Inflammatory macrophage treated with lipopolysaccharide for 1 hour (primary cell): ENCODE measurements at regions not wholly inside any gene's neighbourhood (a gene's known extent, or its start where the extent isn't known, plus 50 kb on each side); places are given as distances from the start of the nearest gene placed in this dataset.

Source experiments
- DNase-seq, 2 donors: peaks; one replicate each; pipeline ENCODE4 v3.0.0-alpha.2; 2020 to 2022

DNA sequence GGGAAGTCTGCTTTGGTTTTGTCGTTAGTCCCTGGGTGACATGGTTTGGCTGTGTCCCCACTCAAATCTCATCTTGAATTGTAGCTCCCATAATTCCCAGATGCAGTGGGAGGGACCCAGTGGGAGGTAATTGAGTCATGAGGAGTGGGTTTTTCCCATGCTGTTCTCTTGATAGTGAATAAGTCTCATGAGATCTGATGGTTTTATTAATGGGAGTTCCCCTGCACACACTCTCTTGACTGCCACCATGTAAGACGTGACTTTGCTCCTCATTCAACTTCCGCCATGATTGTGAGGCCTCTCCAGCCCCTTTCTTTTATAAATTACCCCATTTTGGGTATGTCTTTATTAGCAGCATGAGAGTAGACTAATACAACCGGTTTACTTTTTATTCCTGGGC, 405.8 kb upstream of the ID2 start:
- peak; percentile 61 to 62 for DNase-seq

DNA sequence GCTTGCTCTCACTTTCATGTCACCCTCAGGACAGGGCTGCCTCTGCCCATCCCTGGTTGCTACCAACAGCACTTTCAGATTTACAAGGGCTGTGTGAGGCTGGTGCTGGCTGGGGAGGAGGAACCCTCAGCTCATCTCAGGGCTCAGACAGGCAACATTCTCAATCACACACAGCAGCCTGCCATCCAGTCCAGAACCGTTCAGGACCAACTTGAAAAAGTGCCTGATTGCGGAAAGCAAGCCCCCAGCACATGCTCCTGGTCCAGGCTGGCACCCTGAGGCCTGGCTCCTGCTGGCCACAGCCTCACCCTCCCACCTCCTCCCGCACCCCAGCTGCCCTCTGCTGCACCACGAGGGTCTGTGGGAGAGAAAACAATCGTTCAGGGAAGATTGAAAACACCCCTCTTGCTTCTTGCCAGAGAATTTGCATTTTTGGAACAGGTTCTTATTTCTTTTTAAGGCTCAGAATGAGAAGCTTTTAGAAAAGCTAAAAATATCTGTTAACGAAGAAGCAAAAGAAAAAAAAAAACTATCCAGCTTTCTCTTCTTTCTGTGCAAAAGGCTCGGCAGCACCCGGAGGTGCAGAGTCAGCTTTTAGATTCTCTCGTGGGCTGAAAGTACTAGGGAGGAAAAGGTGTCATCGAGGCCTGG, 403.8 kb upstream of the ID2 start:
- no peak for DNase-seq

DNA sequence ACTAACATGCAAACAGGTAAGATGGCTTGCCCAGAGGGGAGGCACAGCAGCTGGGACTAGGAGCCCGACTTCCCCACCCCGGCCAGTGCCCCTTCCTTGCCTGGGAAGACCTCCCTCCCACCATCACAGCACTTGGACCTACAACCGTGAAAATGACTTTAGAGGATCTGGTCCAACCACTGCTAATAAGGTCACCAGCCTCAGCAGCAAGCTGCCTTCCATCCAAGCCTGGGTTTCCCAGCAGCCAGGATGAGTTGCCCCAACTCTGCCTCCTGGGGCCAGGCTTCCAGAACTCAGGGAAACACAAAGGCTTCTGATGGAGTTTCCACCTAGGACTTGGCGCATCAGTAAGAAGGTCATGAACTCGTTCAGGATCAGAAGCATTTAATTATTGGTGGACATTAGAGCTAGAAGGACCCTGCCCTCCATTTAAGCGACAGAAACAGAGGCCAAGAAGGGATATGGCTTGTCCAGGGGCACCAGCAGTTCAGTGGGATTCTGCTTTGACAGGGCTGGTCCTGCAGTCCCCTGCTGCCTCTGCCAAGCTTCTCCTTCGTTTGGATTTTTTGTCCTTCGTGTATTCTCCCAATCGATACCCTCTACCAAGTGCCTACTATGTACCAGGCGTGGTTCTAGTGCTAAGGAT, 403.0 kb upstream of the ID2 start:
- DNase-seq: no peak

DNA sequence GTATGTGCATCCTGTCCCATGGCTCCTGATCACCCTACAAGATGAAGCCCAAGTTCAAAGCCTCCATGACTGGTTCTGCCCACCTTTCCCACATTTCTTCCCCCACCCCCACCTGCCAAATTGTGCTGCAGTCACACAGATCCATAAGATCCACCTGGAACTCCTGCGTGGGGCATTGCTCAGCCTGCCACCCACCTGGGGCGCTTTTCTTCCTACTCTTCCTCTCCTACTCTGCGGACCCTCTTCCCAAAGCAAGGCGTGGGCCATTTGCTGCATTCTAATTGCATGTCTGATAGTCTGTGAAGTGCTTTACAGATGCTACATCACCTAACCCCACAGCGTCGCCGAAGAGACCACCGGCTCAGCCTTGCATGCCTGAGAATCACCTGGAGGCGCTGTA, 402.4 kb upstream of the ID2 start:
- DNase-seq: no peak

DNA sequence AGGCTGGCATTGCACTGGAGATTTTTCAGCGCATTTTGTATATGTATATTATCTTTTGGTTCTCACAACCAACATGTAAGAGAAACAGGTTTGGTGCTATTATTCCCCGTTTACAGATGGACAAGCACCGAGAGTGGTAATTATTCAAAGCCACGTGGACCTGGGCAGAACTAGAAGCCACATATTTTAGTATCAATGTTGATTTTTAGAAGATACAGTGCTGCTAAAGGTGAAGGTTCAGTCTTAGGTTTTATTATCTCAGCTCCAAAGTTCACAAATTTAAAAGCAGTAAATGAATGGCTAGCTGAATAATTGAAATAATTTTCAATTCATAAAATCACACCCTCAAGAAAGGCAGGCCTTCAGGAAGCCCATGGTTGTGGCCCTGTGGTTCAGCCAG, 400.6 kb upstream of the ID2 start:
- DNase-seq: no peak

DNA sequence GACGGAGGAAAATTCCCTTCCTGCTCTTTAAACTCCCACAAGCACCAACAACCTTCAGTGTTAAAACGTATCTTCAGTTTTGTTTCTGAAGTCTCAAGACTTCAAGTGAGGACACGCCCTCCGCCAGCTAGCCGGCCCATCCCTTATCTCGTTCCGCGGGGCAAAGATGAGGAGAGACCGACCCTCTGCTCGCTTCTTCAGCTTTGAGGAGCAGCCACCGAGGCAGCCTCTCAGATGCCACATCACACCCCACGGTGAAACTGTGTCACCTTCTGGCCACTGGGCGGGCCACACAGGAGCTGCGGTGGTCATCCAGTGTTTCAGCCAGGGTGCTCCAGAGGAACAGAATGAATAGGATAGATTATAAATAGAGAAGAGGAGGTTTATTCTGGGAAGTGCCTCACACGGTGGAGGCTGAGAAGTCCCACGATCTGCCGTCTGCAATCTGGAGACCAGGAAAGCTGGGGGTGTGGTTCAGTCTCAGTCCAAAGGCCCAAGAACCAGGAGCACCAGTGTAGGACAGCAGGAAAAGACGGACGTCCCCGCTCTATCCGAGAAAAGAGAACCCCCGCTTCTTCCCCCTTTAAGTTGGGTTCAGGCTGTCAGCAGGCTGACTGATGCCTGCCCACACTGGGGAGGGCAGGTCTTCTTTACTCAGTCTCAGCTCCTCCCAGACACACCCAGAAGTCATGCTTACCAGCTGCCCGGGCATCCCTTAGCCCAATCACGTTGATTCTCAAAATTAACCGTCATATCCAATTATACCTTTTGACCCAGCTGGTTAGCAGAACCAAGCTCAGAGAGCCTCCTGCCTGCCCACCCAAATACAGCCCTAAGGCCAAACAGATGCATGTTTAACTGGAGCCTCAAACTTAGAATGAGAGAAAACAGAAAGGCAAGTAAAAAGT, 399.7 kb upstream of the ID2 start:
- DNase-seq: no peak

DNA sequence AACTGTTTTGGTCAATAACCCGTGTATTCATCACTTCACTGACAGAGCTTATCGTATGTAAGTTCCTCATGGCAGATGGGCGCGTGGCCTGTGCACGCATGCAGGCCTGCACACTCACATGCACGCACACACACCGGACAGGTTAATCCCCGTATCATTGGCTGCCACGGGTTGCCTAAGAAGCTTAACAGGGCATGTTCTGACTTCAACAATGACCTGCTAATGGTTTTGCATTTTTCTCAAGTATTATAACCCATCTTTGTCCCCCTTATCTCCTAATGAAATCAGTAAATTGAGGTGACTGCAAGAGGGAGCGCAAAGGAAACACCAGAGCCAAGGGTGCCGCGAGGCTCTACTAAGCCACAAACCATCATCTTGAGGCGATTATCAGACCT, 399.0 kb upstream of the ID2 start:
- DNase-seq: no peak

DNA sequence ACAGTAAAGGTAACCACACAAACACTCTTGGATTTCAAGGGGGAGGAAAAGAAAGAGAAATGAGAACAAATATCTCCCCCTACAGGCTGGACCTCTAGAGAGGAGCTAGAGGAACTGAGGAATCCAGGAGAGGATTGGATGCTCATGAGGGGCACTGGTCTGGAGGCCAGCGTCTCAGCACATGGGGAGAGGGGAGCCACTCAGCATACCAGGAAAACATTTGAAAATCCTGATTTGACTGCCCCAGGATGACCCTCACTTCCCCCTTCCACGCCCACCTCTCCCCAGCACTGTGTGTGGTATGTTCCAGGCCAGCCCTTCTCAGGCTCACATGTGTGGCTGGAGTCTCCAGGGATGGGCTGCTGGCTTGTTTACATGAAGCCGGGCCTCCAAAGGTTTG, 396.8 kb upstream of the ID2 start:
- DNase-seq: peak; percentile 40 to 56

DNA sequence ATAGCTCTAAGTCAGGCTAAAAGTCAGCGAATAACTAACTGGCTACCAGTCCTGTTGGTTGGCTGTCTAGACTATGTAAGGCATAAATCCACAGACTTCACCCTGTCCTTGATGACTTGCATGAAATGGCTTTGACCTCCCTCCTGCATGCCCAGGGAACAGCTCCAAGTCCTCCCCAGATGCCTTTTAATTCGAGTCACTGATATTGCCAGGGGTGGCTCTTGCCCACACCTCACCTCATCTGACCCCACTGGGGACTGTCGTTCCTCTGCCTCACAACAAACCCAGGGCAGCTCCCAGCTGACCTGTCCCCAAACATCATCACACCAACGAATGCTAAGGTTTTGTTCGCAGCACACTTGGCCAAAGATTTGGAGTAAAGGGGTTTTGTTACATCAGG, 396.0 kb upstream of the ID2 start:
- DNase-seq: no peak

DNA sequence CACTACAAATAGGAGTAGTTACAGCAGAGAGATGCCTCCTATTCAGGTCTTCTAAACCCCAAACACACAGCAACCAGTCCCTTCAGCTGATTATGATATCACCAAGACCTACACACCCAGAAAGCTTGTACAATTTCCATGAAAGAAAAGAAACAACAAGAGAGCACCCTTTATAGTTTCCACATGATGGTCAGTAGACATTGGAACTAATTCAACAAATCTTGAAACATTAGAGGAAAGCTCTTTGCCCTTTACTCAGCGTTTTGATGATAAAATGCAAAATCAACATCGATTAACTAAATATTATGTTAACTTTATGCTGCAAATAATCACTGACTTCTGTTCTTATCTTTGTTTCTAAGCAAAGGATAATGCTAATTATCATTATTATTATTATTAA, 393.6 kb upstream of the ID2 start:
- no peak for DNase-seq

DNA sequence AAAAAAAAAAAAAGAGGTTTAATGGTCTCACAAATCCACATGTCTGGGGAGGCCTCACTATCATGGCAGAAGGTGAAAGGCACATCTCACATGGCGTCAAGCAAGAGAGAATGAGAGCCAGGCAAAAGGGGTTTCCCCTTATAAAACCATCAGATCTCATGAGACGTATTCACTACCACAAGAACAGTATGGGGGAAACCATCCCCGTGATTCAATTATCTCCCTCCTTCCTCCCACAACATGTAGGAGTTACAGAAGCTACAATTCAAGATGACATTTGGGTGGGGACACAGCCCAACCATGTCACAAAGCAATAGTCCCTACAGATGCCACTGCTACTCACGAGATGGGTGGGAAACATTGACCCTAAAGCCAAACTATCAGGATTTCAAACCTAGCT, 392.7 kb upstream of the ID2 start:
- no peak for DNase-seq

DNA sequence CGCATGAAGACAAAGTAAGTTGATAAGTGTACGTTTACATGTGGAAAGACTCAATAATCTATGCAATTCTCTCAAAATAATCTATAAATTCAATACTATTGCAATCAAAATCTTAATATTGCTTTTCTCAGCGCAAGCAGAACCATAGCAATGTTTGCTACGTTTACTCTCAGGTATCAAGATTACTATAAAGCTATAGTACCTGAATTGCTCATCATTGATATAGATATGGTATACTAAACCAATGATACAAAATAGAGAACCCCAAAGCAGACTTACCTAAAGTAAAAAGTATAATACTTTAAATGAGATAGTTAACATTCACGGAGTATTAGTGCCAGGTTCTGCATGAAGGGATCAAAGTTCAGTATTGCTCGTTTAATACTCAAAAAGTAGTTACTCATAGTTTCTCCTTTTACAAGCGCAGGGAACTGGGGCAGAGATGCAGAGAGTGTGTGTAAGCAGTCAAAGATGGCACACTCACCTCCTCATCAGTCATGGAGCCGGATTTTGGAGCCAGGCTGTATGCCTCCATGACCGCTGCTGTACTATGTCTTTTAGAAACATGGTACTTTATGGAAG, 391.0 kb upstream of the ID2 start:
- DNase-seq: no peak

DNA sequence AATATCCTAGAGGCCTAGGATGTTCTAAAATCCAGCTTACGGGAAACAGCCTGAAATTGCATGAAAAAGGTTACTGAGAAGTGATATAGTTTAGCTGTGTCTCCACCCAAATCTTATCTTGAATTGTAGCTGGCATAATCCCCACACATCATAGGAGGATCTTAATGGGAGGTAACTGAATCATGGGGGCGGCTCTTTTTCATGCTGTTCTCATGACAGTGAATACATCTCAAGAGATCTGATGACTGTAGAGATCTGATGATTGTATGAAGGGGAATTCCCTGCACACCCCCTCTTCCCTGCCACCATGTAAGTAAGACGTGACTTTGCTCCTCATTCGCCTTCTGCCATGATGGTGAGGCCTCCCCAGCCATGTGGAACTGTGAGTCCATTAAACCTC, 385.6 kb upstream of the ID2 start:
- peak; percentile 79 to 97 for DNase-seq

DNA sequence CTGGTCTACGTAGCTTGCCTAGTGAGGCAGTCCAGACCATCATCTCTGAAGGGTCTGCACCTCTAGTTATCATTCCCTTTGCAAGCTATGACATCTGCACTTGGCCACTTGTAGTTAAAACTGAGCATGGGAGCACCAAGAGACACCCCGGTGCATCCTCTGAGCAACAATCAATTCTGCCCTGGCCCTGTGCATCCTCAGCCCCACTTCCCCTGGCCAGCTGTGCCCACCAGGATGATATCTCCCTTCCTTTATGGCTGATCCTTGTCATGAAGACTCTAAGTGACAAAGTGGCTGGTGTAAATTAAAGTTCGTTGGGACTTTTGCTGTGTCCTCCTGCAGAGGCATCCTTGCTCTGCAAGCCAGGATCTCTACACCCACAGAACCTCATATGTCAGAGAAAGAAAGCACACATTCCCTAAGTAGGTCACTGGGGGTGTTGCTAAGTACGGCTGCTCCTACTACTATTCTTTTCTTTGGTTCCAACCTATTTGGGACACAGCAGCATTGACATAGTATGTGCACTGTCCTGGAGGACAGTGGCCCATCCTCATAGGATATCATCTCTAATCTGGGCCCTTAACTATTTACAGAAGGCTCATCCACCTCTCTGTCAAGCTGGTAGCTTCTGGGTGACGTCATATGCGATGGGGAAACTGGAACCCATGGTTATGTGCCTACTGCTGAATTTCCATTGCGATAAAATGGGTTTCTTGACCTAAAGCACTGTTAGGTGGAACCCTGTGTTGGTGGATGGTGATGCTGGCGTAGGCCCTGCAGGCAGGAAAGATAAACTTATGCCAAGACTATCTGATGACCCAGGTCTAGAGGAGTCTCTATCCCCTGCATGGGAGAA, 384.3 kb upstream of the ID2 start:
- DNase-seq: peak; percentile 41 to 77

DNA sequence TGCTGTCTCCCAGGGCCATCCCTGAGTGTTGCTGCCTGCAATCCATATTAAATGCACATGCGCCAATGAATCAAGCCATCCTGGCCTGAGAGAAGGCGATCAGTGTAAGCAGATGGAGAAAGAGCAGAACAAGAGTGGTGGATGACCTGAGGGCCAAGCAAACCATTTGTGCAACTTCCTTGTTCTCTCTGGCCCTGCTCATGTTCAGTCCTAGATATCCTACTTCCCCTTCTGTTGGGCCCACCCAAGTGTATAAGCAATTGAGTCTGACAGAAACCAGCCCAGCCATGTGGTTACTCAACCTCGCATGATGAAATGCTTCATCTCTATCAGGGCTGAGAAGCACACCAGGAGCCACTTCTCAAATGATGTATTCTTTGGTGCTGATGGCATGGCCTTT, 383.1 kb upstream of the ID2 start:
- peak; percentile 97 to 99 for DNase-seq

DNA sequence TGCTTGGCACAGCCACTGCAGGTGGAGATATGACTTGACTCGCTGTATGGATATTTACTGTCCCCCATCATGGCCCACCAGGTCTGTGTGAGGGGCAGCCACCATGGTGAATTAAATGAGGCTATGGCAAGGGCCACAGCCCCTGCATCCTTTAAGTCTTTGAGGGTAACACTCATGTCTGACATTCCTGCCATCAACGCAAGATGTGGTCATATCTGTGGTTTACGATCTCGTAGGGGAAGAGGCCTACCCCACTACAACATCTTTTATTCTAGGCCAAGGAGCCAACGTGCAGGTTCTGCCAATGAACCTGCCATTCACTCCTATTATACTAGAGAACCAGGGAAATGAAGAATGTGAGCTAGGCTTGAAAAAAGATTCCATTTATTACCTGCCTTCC, 381.6 kb upstream of the ID2 start:
- no peak for DNase-seq

DNA sequence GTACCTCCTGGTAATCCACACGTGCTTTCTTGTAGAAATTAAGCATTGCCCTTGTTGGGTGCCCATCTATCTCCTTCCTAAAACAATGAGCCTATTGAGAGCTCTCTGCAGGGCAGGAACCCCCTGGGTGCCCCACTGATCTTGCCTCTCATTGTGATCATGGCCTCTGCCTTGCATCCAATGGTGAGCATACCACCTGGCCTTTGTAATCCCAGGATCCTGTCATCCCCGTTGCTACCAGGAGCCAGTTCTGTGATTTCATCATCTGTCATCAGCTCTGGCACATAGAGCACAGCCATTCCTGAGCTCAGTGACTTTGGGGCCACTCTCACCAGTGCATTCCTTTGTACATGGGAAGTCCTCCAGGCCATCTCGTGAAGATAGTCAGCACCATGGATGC, 381.0 kb upstream of the ID2 start:
- DNase-seq: no peak

DNA sequence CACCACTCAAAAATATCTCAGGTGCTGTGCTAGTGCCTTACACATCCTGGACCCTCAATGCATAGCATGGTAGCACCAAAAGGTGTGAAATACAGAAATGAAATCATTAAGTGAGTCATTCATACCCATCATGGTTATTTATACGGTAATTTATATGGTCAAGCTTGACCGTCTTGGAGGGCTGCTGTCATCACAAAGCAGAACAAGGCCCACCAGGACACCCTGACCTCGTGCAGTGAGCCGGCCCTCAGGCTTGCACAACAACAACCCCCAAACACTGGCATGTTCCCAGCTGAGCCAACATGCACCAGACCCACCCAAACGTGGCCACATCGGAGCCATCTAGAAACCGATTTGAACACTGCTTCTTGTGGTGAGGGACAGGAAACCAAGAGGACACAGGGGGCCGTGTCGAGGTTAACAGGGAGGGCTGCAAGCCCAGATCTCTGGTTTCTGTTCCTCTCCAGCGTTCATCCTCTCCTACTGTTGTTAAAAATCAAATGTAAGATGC, 378.5 kb upstream of the ID2 start:
- peak; percentile 75 to 84 for DNase-seq

DNA sequence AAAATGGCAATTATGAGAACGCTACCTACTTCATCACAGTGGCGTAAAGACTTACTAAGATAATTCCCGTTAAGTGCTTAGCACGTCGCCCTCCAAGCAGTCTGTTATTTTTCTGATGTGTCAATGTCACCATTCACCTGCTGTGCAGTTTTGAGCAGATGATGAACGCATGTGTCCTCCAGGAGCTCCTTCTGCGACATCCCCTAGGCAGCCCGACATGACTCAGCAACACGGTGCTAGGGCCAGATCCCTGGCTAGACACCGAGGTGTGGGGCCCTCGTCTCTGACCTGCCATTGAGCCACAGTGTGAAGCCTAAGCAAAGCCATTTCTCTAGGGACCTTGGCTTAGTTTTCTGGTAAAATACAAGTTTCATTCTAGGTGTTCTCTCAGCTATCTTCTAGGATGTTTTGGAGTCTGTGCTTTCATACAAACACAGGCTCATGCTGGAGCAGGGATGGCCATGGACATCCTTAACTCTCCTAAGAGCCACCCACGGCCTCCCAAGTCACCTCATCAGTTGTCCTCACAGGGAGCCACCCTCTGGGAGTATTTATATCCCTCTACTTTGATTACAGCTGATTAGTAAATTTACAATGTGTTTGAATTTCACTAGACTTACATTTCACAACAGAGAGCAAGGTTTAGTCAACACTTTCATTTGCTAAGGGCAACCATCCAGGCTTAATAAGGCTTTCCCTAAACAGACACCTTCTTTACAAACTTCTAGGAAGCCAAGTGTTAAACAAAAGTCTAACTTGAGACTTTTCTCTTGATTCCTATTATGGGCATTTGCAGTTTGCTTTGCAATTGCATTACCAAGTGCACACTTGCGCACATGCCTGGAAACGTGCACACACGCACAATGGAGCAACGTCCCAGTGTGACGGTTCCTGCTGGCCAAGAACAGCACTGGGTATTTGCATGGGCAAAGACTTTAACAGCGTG, 376.8 kb upstream of the ID2 start:
- DNase-seq: peak in 1 of 2 donors; percentile 32

DNA sequence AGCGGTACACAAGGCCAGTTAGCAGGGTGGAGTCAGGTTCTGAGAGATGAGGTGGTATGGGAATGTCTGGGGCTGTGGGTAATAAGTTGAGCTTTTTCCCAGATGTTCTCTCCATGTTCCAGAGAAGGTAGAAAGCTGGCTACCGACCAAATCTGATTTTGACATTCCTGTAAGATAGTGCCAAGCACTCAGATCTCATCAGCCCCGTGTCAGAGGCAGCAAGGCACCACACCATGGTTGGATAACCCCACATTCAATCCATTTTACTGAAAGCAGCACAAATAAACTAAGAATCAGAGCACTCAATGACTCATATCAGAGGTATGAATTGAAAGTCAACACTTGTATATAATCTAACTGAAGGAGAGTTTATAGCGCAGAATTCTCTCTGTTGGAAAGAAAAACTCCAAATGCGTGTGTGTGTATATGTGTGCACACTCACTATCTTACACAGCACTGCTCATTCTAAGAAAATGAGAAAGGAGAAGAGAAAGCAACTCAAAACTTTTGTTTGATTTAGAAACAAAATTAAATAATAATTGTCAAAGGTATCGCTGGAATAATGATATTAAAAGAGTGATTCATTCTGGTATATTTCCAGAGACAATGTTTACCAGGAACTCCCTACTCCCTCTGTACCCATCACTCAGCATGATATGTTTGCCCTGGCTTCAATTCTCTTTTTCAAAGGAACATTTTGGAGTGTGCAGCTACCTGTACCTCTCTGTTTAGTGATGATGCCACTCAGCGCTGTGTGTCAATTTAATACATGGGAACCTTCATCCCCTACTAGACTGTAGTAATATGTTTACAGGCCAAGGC, 375.1 kb upstream of the ID2 start:
- DNase-seq: no peak
